Left ventricle myocardium inferior (tissue), 1 donor: ENCODE measurements at regions not wholly inside any gene's neighbourhood (a gene's known extent, or its start where the extent isn't known, plus 50 kb on each side); places are given as distances from the start of the nearest gene placed in this dataset.

Experiments
- DNase-seq: peaks from one replicate; pipeline ENCODE4 v3.0.0-alpha.2; 2020
- H3K27ac ChIP-seq: fragments of 200-600 bp; replicated peaks from 2 replicates; pipeline ENCODE4 v1.8.0; 2021
- H3K27me3 ChIP-seq: fragments of 200-600 bp; 2 replicates; pipeline ENCODE4 v1.8.0; 2021; ENCODE audit warnings: low read depth
- H3K36me3 ChIP-seq: fragments of 200-600 bp; 2 replicates; pipeline ENCODE4 v1.8.0; 2021
- H3K4me1 ChIP-seq: fragments of 200-600 bp; 2 replicates; pipeline ENCODE4 v1.8.0; 2021
- H3K4me3 ChIP-seq: fragments of 200-600 bp; 2 replicates; pipeline ENCODE4 v1.8.0; 2021; ENCODE audit warnings: mild to moderate bottlenecking, moderate library complexity
- H3K9me3 ChIP-seq: fragments of 200-600 bp; replicated peaks from 2 replicates; pipeline ENCODE4 v1.8.0; 2021
- CTCF ChIP-seq: fragments of 200-600 bp; IDR thresholded peaks from 2 replicates; pipeline ENCODE4 v1.8.0; 2021; ENCODE audit warnings: antibody characterized with exemption, mild to moderate bottlenecking, borderline replicate concordance
- intact Hi-C: fragments of 100-400 bp; cut with micrococcal nuclease; formaldehyde crosslinking; loops from one replicate; pipeline ENCODE4 v1.11.0; 2022
- donor health status: DM: no; HTN: yes; CAD: no; lungs with severe emphysema.

GRCh38 chr7:60017-60675 lies 132.2 kb upstream of the FAM20C start:
- no peak overlapping the region for H3K4me3 ChIP-seq
- H3K36me3 ChIP-seq, result no peaks in the 10 kb centered on the region
- H3K4me1 ChIP-seq, result peaks cover 18% of the 10 kb centered on the region
- no peak for DNase-seq
- intact Hi-C loops, result no loop called here
- no peak overlapping the region for H3K27ac ChIP-seq
- no peak for TF ChIP-seq CTCF
- H3K27me3 ChIP-seq, result no peaks in the 10 kb centered on the region
- no peaks in the 10 kb centered on the region for H3K9me3 ChIP-seq

DNA sequence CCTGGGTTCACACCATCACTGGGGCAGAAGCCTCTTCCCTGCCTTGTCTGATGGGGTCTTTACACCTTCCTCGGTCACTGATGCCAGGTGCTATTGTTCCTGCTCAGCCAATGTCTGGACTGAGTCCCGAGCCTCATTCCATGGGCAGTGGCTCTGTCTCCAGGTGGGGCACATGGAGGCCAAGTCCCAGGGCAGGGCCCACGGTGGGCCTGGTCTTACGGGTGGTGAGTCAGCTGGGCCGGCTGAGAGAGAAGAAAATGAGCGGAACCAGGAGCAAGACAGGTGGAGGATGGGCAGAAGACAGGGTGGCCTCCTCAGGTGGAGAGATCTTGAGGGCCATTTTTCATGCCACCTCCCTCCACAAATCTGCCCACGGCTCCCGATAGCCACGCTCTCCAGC lies 131.7 kb upstream of the FAM20C start:
- Histone ChIP-seq H3K4me1 (peaks cover 18% of the 10 kb centered on the region), H3K27me3 (no peaks in the 10 kb centered on the region), H3K9me3 (no peaks in the 10 kb centered on the region), H3K4me3 (no peak overlapping the region), H3K27ac (no peak overlapping the region), H3K36me3 (no peaks in the 10 kb centered on the region)
- DNase-seq, result no peak
- no peak for TF ChIP-seq CTCF
- intact Hi-C loops, result no loop called here

DNA sequence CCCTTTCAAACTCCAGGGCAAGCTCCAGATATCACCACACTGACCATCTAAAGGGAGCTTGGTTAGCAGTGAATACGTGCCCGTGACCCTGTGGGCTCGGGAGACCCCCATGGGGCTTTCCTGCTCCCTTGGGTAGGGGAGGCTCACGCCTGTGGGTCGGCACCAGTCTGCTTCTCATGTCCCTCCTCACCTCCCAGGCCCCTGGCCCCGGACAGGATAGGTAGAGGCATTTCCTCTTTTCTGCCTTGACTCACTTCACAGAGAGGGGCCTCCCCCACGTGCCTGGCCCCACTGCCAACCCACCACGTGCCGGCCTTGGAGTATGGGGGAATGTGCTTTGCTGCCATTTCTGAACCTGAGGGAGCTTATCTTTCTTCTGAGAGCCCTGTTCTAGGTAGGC lies 131.3 kb upstream of the FAM20C start:
- TF ChIP-seq CTCF, result no peak
- Histone ChIP-seq H3K27me3 (no peaks in the 10 kb centered on the region), H3K9me3 (no peaks in the 10 kb centered on the region), H3K27ac (no peak overlapping the region), H3K4me1 (peaks cover 18% of the 10 kb centered on the region), H3K36me3 (no peaks in the 10 kb centered on the region), H3K4me3 (no peak overlapping the region)
- intact Hi-C loops, result no loop called here
- no peak for DNase-seq

DNA sequence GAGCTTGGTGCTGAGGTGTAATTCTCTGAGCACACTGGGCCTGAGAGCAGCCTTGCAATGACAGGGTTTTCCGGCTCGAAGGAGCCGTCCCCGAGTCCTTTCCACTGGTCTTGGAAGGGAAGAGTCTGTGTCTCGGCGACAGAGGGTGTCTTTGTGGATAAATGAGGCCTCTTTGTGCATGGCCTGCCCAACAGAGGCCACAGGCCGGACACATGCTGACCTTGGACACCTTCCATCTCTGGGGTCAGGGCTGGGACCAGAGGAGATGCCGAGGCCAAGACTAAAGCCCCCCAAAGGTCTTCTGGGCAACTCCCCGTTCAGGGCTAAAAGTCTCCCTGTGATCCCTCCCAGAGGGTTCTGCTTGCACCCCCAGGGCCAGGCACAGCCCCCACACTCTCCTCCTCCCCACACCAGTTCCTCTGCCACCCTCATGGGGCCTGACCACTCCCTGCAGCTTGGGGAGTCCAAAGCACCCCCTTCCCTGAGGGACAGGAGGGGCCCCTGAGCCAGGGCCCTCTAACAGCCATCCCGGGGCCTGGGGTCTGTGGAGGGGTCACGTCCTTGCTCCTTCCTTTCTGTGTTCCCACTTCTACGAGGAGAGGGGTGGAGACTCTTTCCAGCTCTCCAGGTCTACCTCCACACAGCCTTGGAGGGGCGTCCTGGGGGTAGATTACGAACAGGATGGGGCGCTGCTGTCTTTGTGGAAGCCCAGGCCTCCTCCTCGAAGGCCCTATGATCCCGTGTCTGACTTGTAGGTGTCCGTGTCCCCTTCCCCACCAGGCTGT lies 130.6 kb upstream of the FAM20C start:
- no peak for DNase-seq
- no peaks in the 10 kb centered on the region for H3K27me3 ChIP-seq
- no peak overlapping the region for H3K27ac ChIP-seq
- TF ChIP-seq CTCF, result no peak
- no peaks in the 10 kb centered on the region for H3K36me3 ChIP-seq
- intact Hi-C loops, result no loop called here
- H3K9me3 ChIP-seq, result no peaks in the 10 kb centered on the region
- peaks cover 18% of the 10 kb centered on the region for H3K4me1 ChIP-seq
- H3K4me3 ChIP-seq, result no peak overlapping the region

- intact Hi-C loops, result no loop called here
- no peaks in the 10 kb centered on the region for H3K36me3 ChIP-seq
- DNase-seq, result no peak
- H3K27me3 ChIP-seq, result no peaks in the 10 kb centered on the region
- peaks cover 18% of the 10 kb centered on the region for H3K4me1 ChIP-seq
- H3K9me3 ChIP-seq, result no peaks in the 10 kb centered on the region
- TF ChIP-seq CTCF, result no peak
- no peak overlapping the region for H3K27ac ChIP-seq
- no peak overlapping the region for H3K4me3 ChIP-seq
These were observed 129.8 kb upstream of the FAM20C start for GRCh38 chr7:62361-63116.
